SK-N-SH (cell line): ENCODE measurements at regions not wholly inside any gene's neighbourhood (a gene's known extent, or its start where the extent isn't known, plus 50 kb on each side); places are given as distances from the start of the nearest gene placed in this dataset.

Experiments used
- CHD2 ChIP-seq: fragments of 150-350 bp; IDR thresholded peaks from 2 replicates; pipeline ENCODE4 v1.6.1; 2018; ENCODE audit warnings: low read length; ENCODE audit not compliant: partially characterized antibody
- TF ChIP-seq, protein P1 (sequence below): fragments of 150-350 bp; IDR thresholded peaks from 2 replicates; pipeline ENCODE4 v1.6.1; 2016; ENCODE audit warnings: mild to moderate bottlenecking, low read depth, low read length
- TF ChIP-seq, protein P2 (sequence below): fragments of 200-600 bp; sonication (generic); IDR thresholded peaks from 2 replicates; pipeline ENCODE4 v1.6.1; 2017; ENCODE audit warnings: antibody characterized with exemption, mild to moderate bottlenecking, moderate library complexity

DNA sequence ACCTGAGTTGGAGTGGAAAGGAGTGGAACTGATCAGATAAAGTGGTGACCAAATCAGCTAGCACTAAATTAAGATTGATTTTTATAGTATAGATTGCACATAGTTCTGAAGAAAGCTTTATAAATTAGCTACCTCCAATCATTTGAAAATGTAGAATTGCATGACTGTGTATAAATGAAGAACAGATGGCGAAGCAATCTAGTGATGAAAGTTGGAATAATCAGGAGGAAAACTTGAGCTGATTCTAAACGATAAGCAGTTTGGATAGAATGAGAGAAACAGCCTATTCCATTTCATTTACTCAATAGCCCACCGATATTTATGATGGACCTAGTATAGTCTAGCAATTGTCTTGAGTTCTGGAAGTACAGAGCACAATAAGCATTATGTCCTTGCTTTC is 661.5 kb downstream of the PLA2G4A start:
- TF ChIP-seq, protein P1, sequence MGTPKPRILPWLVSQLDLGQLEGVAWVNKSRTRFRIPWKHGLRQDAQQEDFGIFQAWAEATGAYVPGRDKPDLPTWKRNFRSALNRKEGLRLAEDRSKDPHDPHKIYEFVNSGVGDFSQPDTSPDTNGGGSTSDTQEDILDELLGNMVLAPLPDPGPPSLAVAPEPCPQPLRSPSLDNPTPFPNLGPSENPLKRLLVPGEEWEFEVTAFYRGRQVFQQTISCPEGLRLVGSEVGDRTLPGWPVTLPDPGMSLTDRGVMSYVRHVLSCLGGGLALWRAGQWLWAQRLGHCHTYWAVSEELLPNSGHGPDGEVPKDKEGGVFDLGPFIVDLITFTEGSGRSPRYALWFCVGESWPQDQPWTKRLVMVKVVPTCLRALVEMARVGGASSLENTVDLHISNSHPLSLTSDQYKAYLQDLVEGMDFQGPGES: no peak
- TF ChIP-seq, protein P2, sequence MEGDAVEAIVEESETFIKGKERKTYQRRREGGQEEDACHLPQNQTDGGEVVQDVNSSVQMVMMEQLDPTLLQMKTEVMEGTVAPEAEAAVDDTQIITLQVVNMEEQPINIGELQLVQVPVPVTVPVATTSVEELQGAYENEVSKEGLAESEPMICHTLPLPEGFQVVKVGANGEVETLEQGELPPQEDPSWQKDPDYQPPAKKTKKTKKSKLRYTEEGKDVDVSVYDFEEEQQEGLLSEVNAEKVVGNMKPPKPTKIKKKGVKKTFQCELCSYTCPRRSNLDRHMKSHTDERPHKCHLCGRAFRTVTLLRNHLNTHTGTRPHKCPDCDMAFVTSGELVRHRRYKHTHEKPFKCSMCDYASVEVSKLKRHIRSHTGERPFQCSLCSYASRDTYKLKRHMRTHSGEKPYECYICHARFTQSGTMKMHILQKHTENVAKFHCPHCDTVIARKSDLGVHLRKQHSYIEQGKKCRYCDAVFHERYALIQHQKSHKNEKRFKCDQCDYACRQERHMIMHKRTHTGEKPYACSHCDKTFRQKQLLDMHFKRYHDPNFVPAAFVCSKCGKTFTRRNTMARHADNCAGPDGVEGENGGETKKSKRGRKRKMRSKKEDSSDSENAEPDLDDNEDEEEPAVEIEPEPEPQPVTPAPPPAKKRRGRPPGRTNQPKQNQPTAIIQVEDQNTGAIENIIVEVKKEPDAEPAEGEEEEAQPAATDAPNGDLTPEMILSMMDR: no peak
- no peak for TF ChIP-seq CHD2
